Vagina (tissue), 2 donors: ENCODE measurements at regions not wholly inside any gene's neighbourhood (a gene's known extent, or its start where the extent isn't known, plus 50 kb on each side); places are given as distances from the start of the nearest gene placed in this dataset.

ENCODE experiments used
- POLR2A ChIP-seq, 2 donors: fragments of 450-650 bp; IDR thresholded peaks; one replicate each; pipeline ENCODE4 v1.6.1; 2017; ENCODE audit warnings: antibody characterized with exemption in 2 of 2, mild to moderate bottlenecking in 2 of 2, moderate library complexity in 2 of 2
- POLR2AphosphoS5 ChIP-seq, 2 donors: sonication (generic); formaldehyde crosslinking; IDR thresholded peaks; one replicate each; pipeline ENCODE4 v1.9.0; 2017; ENCODE audit warnings: antibody characterized with exemption in 2 of 2, mild to moderate bottlenecking in 2 of 2, low read depth in 1 of 2; ENCODE audit not compliant: insufficient read depth in 1 of 2

DNA sequence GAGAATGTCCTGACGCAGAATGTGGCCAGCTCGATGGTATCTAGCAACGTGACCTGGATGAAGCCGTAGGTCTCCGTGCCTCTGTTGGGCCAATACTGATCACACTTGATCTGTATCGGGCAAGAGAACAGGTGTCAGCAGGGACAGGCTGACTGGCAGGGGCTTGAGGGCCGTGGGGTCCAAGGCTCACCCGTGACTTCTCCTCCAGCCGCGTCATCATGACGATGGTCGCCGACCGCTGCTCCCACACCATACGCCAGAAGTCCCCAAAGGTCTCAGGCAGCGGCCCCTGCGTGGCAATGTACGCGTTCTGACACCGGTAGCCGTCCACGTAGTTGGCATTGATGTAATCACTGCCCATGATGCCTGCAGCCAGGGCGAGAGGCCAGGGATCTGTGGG lies 126.2 kb downstream of the PTPRS start:
- TF ChIP-seq POLR2A (IDR thresholded peaks at IDR 0.05) (no peak), POLR2AphosphoS5 (IDR thresholded peaks at IDR 0.05; ENCODE audit: insufficient read depth in 1 of 2, low read depth in 1 of 2) (no peak)
